ENCODE measurements at regions not wholly inside any gene's neighbourhood (a gene's known extent, or its start where the extent isn't known, plus 50 kb on each side); places are given as distances from the start of the nearest gene placed in this dataset.
"Not testable (repeated sequence)": the region's sequence is repeated elsewhere in the genome, so short reads cannot be mapped to it uniquely, and the experiment has no call there.

- no peak for DNase-seq (ENCODE audit: low spot score)
Measured at GRCh38 chr15:39230908-39231285, 350.0 kb upstream of the THBS1 start.

- DNase-seq (ENCODE audit: low spot score), result no peak
Measured at GRCh38 chr15:39232512-39232911, 348.4 kb upstream of the THBS1 start.

- no peak for DNase-seq (ENCODE audit: low spot score)
Measured at GRCh38 chr15:39235084-39235795, 345.6 kb upstream of the THBS1 start.

- DNase-seq (ENCODE audit: low spot score), result no peak
Measured at GRCh38 chr15:39236375-39236774, 344.5 kb upstream of the THBS1 start.

- DNase-seq (ENCODE audit: low spot score), result no peak
Measured at GRCh38 chr15:39238443-39238842, 342.4 kb upstream of the THBS1 start.

GRCh38 chr15:39239562-39239961, 341.3 kb upstream of the THBS1 start:
- DNase-seq (ENCODE audit: low spot score), result no peak

- no peak for DNase-seq (ENCODE audit: low spot score)
Measured at GRCh38 chr15:39242345-39242744, 338.5 kb upstream of the THBS1 start.

- no peak for DNase-seq (ENCODE audit: low spot score)
Measured at GRCh38 chr15:39243396-39243795, 337.5 kb upstream of the THBS1 start.

GRCh38 chr15:39244776-39245175, 336.1 kb upstream of the THBS1 start:
- DNase-seq (ENCODE audit: low spot score), result no peak

- DNase-seq (ENCODE audit: low spot score), result no peak
Measured at GRCh38 chr15:39246523-39246922, 334.4 kb upstream of the THBS1 start.

- no peak for DNase-seq (ENCODE audit: low spot score)
Measured at GRCh38 chr15:39247574-39247973, 333.3 kb upstream of the THBS1 start.

GRCh38 chr15:39248204-39248603, 332.7 kb upstream of the THBS1 start:
- no peak for DNase-seq (ENCODE audit: low spot score)

GRCh38 chr15:39250001-39250400, 330.9 kb upstream of the THBS1 start:
- no peak for DNase-seq (ENCODE audit: low spot score)

- no peak for DNase-seq (ENCODE audit: low spot score)
Measured at GRCh38 chr15:39250460-39251186, 330.3 kb upstream of the THBS1 start.

- no peak for DNase-seq (ENCODE audit: low spot score)
Measured at GRCh38 chr15:39251413-39252133, 329.3 kb upstream of the THBS1 start.

GRCh38 chr15:39252134-39252470, 328.8 kb upstream of the THBS1 start:
- DNase-seq (ENCODE audit: low spot score), result no peak

- no peak for DNase-seq (ENCODE audit: low spot score)
Measured at GRCh38 chr15:39253552-39253951, 327.3 kb upstream of the THBS1 start.

GRCh38 chr15:39254181-39254580, 326.7 kb upstream of the THBS1 start:
- DNase-seq (ENCODE audit: low spot score), result no peak

- no peak for DNase-seq (ENCODE audit: low spot score)
Measured at GRCh38 chr15:39255760-39256159, 325.1 kb upstream of the THBS1 start.

- DNase-seq (ENCODE audit: low spot score), result no peak
Measured at GRCh38 chr15:39260391-39260790, 320.5 kb upstream of the THBS1 start.

GRCh38 chr15:39260791-39261190, 320.1 kb upstream of the THBS1 start:
- DNase-seq (ENCODE audit: low spot score), result no peak

GRCh38 chr15:39261397-39262183, 319.3 kb upstream of the THBS1 start:
- not testable (repeated sequence) for DNase-seq (ENCODE audit: low spot score)
